Dermis blood vessel endothelial cell (primary cell): ENCODE measurements at regions not wholly inside any gene's neighbourhood (a gene's known extent, or its start where the extent isn't known, plus 50 kb on each side); places are given as distances from the start of the nearest gene placed in this dataset.

Experiments
- DNase-seq: peaks from one replicate; pipeline ENCODE4 v3.0.0; 2010

- no peak for DNase-seq
Observed at GRCh38 chr13:78325585-78325984, 277.8 kb downstream of the POU4F1 start.

- peak; percentile 22 for DNase-seq
Observed at GRCh38 chr13:78323848-78324247, 279.5 kb downstream of the POU4F1 start.

DNA sequence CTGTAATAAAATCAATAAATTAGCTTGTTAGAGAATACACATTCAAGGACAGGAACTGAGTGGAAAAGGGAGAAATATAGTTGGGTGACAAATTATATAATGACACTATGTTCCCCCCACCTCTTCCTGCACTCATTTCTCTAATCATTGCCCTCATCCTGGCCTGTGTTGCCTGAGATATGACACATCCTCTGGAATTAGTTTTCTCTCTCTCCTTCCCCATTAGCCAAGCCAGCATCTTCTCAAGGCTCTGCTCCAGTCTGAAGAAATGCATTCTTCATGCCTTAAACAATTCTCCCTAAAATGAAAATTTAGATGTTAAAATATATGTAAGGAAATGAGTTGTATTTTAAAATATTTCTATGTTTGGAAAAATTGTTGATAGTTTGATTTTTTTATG lies 280.3 kb downstream of the POU4F1 start:
- no peak for DNase-seq

DNA sequence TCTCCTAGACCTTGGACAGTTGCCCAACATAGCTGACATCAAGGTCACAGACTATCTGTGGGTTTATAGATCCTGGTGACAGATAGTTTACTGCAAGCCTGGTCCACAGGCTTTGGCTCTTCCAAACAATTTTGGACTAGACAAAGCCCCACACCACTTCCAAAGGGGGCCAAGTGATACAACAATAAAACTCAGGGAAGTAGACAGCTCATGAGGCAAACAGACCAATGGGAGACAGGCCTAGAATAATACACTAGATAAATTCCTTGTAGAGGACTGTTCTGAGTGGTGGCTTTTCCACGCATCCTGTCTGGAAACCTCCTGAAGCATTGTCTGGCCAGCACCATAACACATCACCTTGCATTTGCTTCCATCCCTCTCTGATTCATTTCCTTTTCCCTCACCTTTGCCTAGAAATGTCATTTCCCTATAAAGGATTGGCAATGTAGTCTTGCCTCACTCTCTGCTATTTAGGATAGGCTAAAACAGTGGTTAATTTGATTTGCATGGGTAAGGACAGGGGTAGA lies 284.2 kb downstream of the POU4F1 start:
- DNase-seq, result peak; percentile 10

GRCh38 chr13:78317030-78317429 lies 286.3 kb downstream of the POU4F1 start:
- peak; percentile 8 for DNase-seq

- no peak for DNase-seq
Observed at GRCh38 chr13:78309497-78310180, 293.7 kb downstream of the POU4F1 start.

- no peak for DNase-seq
Observed at GRCh38 chr13:78306519-78307206, 296.7 kb downstream of the POU4F1 start.

DNA sequence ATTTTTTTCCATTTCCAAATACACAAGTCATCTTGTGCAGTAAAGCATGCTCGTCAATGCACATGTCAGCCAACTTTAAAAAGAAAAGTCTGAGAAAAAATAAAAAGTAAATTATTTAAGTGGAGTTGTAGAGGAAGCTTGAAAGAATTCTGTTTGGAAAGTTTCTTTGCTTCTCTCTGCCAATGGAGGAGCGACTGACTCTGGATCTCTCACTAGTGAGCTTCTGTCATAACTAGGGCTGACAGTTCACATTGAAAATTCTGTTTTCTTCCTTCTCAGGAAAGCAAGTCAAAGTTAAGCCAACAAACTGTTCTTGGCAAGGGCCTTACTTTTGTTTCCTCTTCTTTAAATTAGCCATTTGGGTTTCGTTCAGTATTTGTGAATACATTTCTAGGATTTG lies 298.2 kb downstream of the POU4F1 start:
- DNase-seq, result no peak

GRCh38 chr13:78299832-78300623 lies 303.3 kb downstream of the POU4F1 start:
- no peak for DNase-seq

- no peak for DNase-seq
Observed at GRCh38 chr13:78298657-78299056, 304.7 kb downstream of the POU4F1 start.

DNA sequence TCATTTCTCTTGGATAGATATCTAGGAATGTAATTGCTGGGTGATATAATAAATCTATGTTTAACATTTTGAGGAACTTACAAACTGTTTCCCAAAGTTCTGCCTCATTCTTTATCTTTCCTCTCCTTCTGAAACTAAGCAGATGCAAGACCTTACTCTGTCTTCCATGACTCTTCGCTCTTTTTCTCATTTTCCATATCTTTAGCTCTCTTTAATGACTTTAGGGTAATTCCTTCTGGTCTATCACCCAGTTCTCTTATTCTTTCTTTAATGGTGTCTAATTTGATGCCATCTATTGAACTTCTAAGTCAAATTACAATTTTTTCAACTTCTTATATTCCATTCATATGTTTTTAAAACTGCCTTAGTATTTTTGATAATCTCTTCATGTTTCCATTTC lies 316.6 kb downstream of the POU4F1 start:
- no peak for DNase-seq

DNA sequence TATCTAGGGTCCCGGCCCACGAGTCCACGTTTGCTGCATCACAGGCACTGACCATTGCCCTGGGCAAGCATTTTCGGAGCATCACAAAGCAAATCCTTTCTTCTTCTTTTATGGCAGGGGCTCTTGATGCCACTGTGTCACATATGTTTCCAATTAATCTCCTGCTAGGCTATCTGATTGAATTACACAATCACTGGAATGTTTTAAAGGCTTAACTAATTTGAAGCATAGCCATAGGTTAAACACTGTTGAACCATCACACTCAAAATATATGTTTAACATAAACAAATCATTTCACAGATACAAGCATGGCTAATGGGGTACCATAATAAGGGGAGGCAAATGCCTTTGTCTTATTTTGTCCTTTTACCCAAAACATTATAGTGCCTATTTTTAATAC lies 338.3 kb downstream of the POU4F1 start:
- no peak for DNase-seq

- DNase-seq, result no peak
Observed at GRCh38 chr13:78258304-78258703, 339.7 kb upstream of the EDNRB start.

DNA sequence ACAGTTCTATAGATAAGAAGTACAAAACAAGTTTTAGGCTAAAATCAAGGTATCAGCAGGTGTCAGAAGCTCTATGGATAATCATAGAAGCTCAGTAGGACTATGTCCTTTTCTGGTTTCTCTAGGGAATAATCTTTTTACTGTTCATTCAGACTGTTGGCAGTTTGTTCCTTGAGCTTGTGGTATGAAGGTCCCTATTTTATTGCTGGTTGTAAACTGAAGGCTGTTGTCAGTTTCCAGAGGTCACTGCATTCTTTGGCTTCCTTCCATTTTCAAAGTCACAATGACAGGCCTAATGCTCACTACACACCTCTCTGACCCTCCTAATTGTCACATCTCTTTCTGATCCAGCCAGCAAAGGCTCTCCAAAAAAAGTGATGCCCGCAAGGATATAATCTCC lies 337.9 kb upstream of the EDNRB start:
- no peak for DNase-seq

GRCh38 chr13:78254113-78254512 lies 335.5 kb upstream of the EDNRB start:
- DNase-seq, result no peak

- peak; percentile 2 for DNase-seq
Observed at GRCh38 chr13:78247362-78247761, 328.7 kb upstream of the EDNRB start.

- peak; percentile 61 for DNase-seq
Observed at GRCh38 chr13:78241278-78241919, 322.8 kb upstream of the EDNRB start.

DNA sequence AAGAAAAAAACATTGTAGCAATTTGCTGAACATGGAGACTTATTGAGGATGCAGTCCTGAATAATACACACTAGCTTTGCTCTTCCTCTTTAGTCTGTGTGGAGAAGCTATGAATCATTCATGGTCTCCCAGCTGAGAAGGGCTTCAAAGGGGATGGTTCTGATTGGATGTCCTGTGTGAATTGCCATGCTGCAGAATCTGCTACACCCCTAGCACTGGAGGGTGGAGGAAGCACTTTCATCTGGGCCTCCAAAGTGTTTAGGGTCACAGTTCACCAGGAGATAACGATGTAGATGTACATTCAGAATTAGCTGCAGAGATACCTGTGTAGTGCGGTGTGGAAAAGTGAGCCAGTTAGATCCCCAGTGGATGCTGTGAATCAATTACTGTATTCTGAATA lies 321.1 kb upstream of the EDNRB start:
- DNase-seq, result no peak

- no peak for DNase-seq
Observed at GRCh38 chr13:78238911-78239310, 320.3 kb upstream of the EDNRB start.

GRCh38 chr13:78228940-78229339 lies 310.3 kb upstream of the EDNRB start:
- DNase-seq, result no peak

DNA sequence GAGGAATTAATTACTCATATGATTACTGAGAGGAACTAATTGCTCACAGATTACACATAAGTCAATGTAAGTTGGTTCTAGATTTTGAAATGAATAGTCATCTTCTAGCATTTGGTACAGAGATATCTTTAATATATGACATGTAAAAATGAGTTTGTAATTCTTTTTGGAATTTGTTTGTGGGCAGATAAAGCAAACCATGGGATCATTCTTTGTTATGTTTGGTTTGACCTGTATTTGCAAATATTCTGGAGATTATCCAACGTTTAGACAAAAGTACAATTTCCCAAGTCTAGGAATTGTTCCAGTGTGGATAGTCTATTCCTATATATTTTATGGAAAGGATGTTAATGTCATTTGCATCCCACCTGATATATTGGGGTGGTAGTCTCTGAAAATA lies 309.6 kb upstream of the EDNRB start:
- no peak for DNase-seq

- DNase-seq, result no peak
Observed at GRCh38 chr13:78227709-78228108, 309.1 kb upstream of the EDNRB start.
